Transverse colon (tissue), 1 donor: ENCODE measurements at regions not wholly inside any gene's neighbourhood (a gene's known extent, or its start where the extent isn't known, plus 50 kb on each side); places are given as distances from the start of the nearest gene placed in this dataset.

Experiments used
- EP300 ChIP-seq: sonication (generic); formaldehyde crosslinking; IDR thresholded peaks from one replicate; pipeline ENCODE4 v1.6.1; 2017; ENCODE audit warnings: antibody characterized with exemption, low read depth
- POLR2A ChIP-seq: fragments of 450-650 bp; IDR thresholded peaks from one replicate; pipeline ENCODE4 v1.6.1; 2016; ENCODE audit warnings: antibody characterized with exemption, mild to moderate bottlenecking, moderate library complexity

DNA sequence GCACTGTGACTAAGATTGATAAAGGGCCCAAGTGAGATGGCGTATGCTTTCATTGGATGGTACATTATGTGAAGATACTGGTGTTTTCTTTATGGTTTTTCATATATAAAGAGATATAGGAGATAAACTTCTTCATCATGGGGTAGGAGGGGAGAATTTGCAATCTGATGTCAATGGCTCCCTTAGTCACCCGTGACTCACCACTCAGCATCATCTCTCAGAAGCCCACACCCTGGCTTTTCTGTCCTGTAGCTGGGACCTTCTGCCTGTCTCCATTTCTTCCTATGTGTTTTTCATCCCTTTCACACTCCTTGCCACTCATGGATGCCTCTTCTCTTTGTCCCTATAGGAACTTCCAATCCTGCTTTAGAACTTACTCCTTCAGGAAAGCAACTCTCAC, 114.3 kb upstream of the SEMA6D start:
- TF ChIP-seq EP300 = no peak
- no peak for TF ChIP-seq POLR2A
